CD14-positive monocyte (primary cell): ENCODE measurements at regions not wholly inside any gene's neighbourhood (a gene's known extent, or its start where the extent isn't known, plus 50 kb on each side); places are given as distances from the start of the nearest gene placed in this dataset.

Source experiments
- DNase-seq, 3 donors: peaks; one replicate each; pipeline ENCODE4 v3.0.0-alpha.2; 2011 to 2022
- H2AFZ ChIP-seq: 2 replicates; pipeline ENCODE4 v1.6.0; 2012; ENCODE audit warnings: mild to moderate bottlenecking, low read depth, low read length, inconsistent platforms; ENCODE audit not compliant: insufficient read depth, poor library complexity, severe bottlenecking
- H3K27ac ChIP-seq, 2 donors: 1 replicate in 1 of 2; 2 replicates in 1 of 2; pipeline ENCODE4 v1.5.1; 2012 to 2013; ENCODE audit warnings: low read length in 2 of 2, control low read depth in 1 of 2, inconsistent platforms in 1 of 2, low read depth in 1 of 2, mild to moderate bottlenecking in 1 of 2
- H3K27me3 ChIP-seq, 2 donors: one replicate each; pipeline versions ENCODE4 v1.6.0 to v1.6.1; 2011 to 2013; ENCODE audit warnings: low read length in 2 of 2; ENCODE audit not compliant: control insufficient read depth in 2 of 2, insufficient read depth in 2 of 2
- H3K36me3 ChIP-seq, 2 donors: replicated peaks in 1 of 2; 1 replicate in 1 of 2; 2 replicates in 1 of 2; pipeline versions ENCODE4 v1.5.1 to v1.6.1; 2012 to 2013; ENCODE audit warnings: low read length in 2 of 2, control low read depth in 1 of 2, inconsistent platforms in 1 of 2, mild to moderate bottlenecking in 1 of 2; ENCODE audit not compliant: insufficient read depth in 2 of 2, control insufficient read depth in 1 of 2
- H3K4me1 ChIP-seq, 2 donors: 1 replicate in 1 of 2; 2 replicates in 1 of 2; pipeline versions ENCODE4 v1.5.1 to v1.6.1; 2012 to 2013; ENCODE audit warnings: low read length in 2 of 2, control low read depth in 1 of 2, inconsistent platforms in 1 of 2, mild to moderate bottlenecking in 1 of 2, moderate library complexity in 1 of 2; ENCODE audit not compliant: insufficient read depth in 2 of 2, control insufficient read depth in 1 of 2
- H3K4me2 ChIP-seq: replicated peaks from 2 replicates; pipeline ENCODE3; 2012; ENCODE audit warnings: low read length, moderate library complexity, mild to moderate bottlenecking; ENCODE audit not compliant: poor library complexity, severe bottlenecking; ENCODE audit errors: extremely low read depth
- H3K4me3 ChIP-seq, 3 experiments: fragments of 200-600 bp in 1 of 3; sonication (generic) in 1 of 3; replicated peaks in 1 of 3; 1 replicate in 2 of 3; 2 replicates in 1 of 3; pipeline ENCODE4 v1.5.1; 2011 to 2013; ENCODE audit warnings: low read length in 3 of 3, mild to moderate bottlenecking in 3 of 3, control low read depth in 2 of 3, low read depth in 2 of 3, inconsistent platforms in 1 of 3, moderate library complexity in 1 of 3
- H3K79me2 ChIP-seq: 2 replicates; pipeline ENCODE4 v1.6.0; 2012; ENCODE audit warnings: mild to moderate bottlenecking, control low read depth, inconsistent platforms, low read length, moderate library complexity; ENCODE audit not compliant: insufficient read depth
- H3K9ac ChIP-seq: 2 replicates; pipeline ENCODE4 v1.6.0; 2017; ENCODE audit warnings: low read length, mild to moderate bottlenecking; ENCODE audit not compliant: insufficient read depth, poor library complexity, severe bottlenecking
- H3K9me3 ChIP-seq, 2 donors: replicated peaks in 1 of 2; 1 replicate in 1 of 2; 2 replicates in 1 of 2; pipeline versions ENCODE4 v1.5.1 to v1.6.1; 2012 to 2013; ENCODE audit warnings: low read length in 2 of 2, control low read depth in 1 of 2; ENCODE audit not compliant: control insufficient read depth in 1 of 2, insufficient read depth in 1 of 2
- H4K20me1 ChIP-seq: 2 replicates; pipeline ENCODE4 v1.6.0; 2012; ENCODE audit warnings: mild to moderate bottlenecking, low read length, control low read depth, moderate library complexity; ENCODE audit not compliant: insufficient read depth
- H3K27ac Mint-ChIP-seq, 7 donors: one replicate each; pipeline ENCODE4 v1.8.0; 2020; ENCODE audit warnings: mild to moderate bottlenecking in 7 of 7, mixed read lengths in 7 of 7, moderate library complexity in 6 of 7, inconsistent platforms in 2 of 7
- H3K27me3 Mint-ChIP-seq, 3 donors: one replicate each; pipeline ENCODE4 v1.8.0; 2021 to 2022; ENCODE audit warnings: low read depth in 3 of 3, mild to moderate bottlenecking in 3 of 3, mixed read lengths in 3 of 3, moderate library complexity in 3 of 3, inconsistent platforms in 1 of 3
- H3K36me3 Mint-ChIP-seq, 2 donors: one replicate each; pipeline ENCODE4 v1.8.0; 2020; ENCODE audit warnings: mixed read lengths in 2 of 2, inconsistent platforms in 1 of 2, mild to moderate bottlenecking in 1 of 2
- H3K4me1 Mint-ChIP-seq: one replicate; pipeline ENCODE4 v1.8.0; 2020; ENCODE audit warnings: mild to moderate bottlenecking, mixed read lengths
- H3K4me3 Mint-ChIP-seq, 2 donors: one replicate each; pipeline ENCODE4 v1.8.0; 2020; ENCODE audit warnings: mild to moderate bottlenecking in 2 of 2, mixed read lengths in 2 of 2, moderate library complexity in 1 of 2
- H3K9me3 Mint-ChIP-seq, 7 donors: one replicate each; pipeline ENCODE4 v1.8.0; 2020 to 2022; ENCODE audit warnings: mixed read lengths in 7 of 7, mild to moderate bottlenecking in 6 of 7, moderate library complexity in 6 of 7, inconsistent platforms in 2 of 7
- CTCF ChIP-seq: fragments of 200-600 bp; IDR thresholded peaks from one replicate; pipeline ENCODE4 v1.8.0; 2022; ENCODE audit warnings: antibody characterized with exemption, mild to moderate bottlenecking
- WGBS: methylation state at CpG from one replicate; pipeline ENCODE4 v1.1.5; 2013; ENCODE audit warnings: missing lambda C conversion rate; ENCODE audit not compliant: insufficient coverage; 5-methylcytosine and 5-hydroxymethylcytosine counted together
- intact Hi-C, 2 donors: fragments of 100-400 bp; cut with micrococcal nuclease; formaldehyde crosslinking; loops; one replicate each; pipeline versions ENCODE4 v1.15.0 to v1.15.1; 2023

- Mint-ChIP-seq H3K27ac (no peak overlapping the region), H3K9me3 (peaks cover 0 to 6% (median 0%) of the 10 kb centered on the region in 7 donors), H3K4me1 (peaks cover 12% of the 10 kb centered on the region), H3K4me3 (peak overlapping the region in 1 of 2 donors; percentile 77), H3K27me3 (peaks cover 50 to 77% (median 63%) of the 10 kb centered on the region in 3 donors), H3K36me3 (no peaks in the 10 kb centered on the region)
- H3K27ac ChIP-seq = no peak overlapping the region
- TF ChIP-seq CTCF = peak; percentile 63
- peak; percentile 35 to 56 (median 42) for DNase-seq
- H3K9me3 ChIP-seq = peaks cover 3 to 12% of the 10 kb centered on the region in 2 donors
- no peak overlapping the region for H3K4me3 ChIP-seq
- peaks cover 6 to 7% of the 10 kb centered on the region in 2 donors for H3K4me1 ChIP-seq
- H3K9ac ChIP-seq = no peak overlapping the region
- peaks cover 32 to 60% of the 10 kb centered on the region in 2 donors for H3K27me3 ChIP-seq
- no peaks in the 10 kb centered on the region for H3K36me3 ChIP-seq
- H4K20me1 ChIP-seq = no peaks in the 10 kb centered on the region
- H3K79me2 ChIP-seq = no peaks in the 10 kb centered on the region
- intact Hi-C loops = no loop called here
- H2AFZ ChIP-seq = no peak overlapping the region
- 1% methylated on average over 37 of the region's 50 CpGs for WGBS
- no peak overlapping the region for H3K4me2 ChIP-seq
Measured at GRCh38 chr5:154610321-154611154, 132.5 kb upstream of the HAND1 start.

- Histone ChIP-seq H3K9ac (no peak overlapping the region), H4K20me1 (no peaks in the 10 kb centered on the region), H3K4me2 (no peak overlapping the region), H3K36me3 (no peaks in the 10 kb centered on the region), H3K4me1 (peaks cover 6 to 7% of the 10 kb centered on the region in 2 donors), H2AFZ (no peak overlapping the region), H3K27me3 (peaks cover 28 to 69% of the 10 kb centered on the region in 2 donors), H3K79me2 (no peaks in the 10 kb centered on the region), H3K27ac (no peak overlapping the region), H3K4me3 (no peak overlapping the region), H3K9me3 (peaks cover 3 to 12% of the 10 kb centered on the region in 2 donors)
- TF ChIP-seq CTCF = no peak
- no peaks in the 10 kb centered on the region for H3K36me3 Mint-ChIP-seq
- H3K4me1 Mint-ChIP-seq = peaks cover 12% of the 10 kb centered on the region
- 13% methylated on average over 1 of the region's 3 CpGs for WGBS
- DNase-seq = no peak
- no peak overlapping the region for H3K27ac Mint-ChIP-seq
- H3K9me3 Mint-ChIP-seq = peaks cover 0 to 6% (median 0%) of the 10 kb centered on the region in 7 donors
- H3K4me3 Mint-ChIP-seq = peak overlapping the region in 1 of 2 donors; percentile 77
- H3K27me3 Mint-ChIP-seq = peaks cover 52 to 80% (median 71%) of the 10 kb centered on the region in 3 donors
- intact Hi-C loops = loop anchor here (10.0 kb wide), 2 partner anchors 84 to 114 kb away; no protein-coding TSS in a partner anchor
Measured at GRCh38 chr5:154609251-154609650, 131.2 kb upstream of the HAND1 start.
